ENCODE measurements at regions not wholly inside any gene's neighbourhood (a gene's known extent, or its start where the extent isn't known, plus 50 kb on each side); places are given as distances from the start of the nearest gene placed in this dataset.

DNA sequence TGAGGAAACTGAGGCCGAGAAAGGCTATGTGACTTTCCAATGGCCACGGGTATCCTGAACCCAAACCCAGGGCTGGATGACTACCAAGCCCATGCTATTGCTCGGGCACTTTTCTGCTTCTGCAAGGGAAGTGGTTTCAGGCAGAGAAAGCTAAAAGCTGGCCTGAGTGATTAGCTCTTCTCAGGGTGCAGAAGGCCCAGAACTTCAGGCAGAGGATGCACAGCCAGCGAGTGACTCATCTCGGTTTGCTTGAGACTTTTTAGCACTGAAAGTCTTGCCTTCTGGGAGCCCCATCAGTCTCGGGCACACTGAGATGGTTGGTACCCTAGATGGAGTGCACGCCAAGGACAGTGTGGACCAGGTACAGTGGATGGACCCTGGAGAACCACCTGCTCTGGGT, 129.5 kb upstream of the SDK2 start:
- no peaks in the 10 kb centered on the region for H3K36me3 ChIP-seq (ENCODE audit: insufficient read depth, low read length)
- H3K9me3 ChIP-seq (ENCODE audit: low read depth, low read length): no peaks in the 10 kb centered on the region
- H3K27ac ChIP-seq: no peak overlapping the region
- no peak overlapping the region for H3K9ac ChIP-seq (ENCODE audit: insufficient read length)
- no peak overlapping the region for H3K4me3 ChIP-seq
- no peak for DNase-seq (ENCODE audit: low read depth, low spot score)
- TF ChIP-seq POLR2AphosphoS5 (IDR thresholded peaks at IDR 0.05; ENCODE audit: borderline replicate concordance, low read depth, low read length) (no peak), EZH2 (IDR thresholded peaks at IDR 0.05) (no peak), FOXP2 (optimal IDR thresholded peaks at IDR 0.05; ENCODE audit: control extremely low read depth, extremely low read length, insufficient read depth) (no peak)

DNA sequence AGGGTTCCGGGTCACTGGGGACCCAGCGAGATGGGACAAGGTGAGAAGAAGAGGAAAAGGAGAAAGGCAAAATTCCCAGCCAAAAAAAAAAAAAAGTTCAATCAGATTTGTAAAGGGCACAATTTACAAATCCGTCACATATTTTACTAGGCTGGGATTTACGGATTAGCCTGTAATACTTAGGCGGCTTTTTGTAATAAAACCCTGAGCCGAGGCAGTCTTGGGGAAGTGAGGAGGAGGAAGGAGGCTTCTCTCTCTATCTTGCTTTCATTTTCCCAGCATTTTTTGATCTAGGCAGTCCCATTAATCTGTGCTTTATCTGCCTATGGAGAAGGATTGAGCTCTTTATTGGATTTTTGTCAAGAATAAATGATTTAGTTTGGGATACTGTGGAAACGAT, 130.6 kb upstream of the SDK2 start:
- DNase-seq (ENCODE audit: low read depth, low spot score): no peak
- no peak overlapping the region for H3K27ac ChIP-seq
- TF ChIP-seq POLR2AphosphoS5 (IDR thresholded peaks at IDR 0.05; ENCODE audit: borderline replicate concordance, low read depth, low read length) (no peak), EZH2 (IDR thresholded peaks at IDR 0.05) (no peak), FOXP2 (optimal IDR thresholded peaks at IDR 0.05; ENCODE audit: control extremely low read depth, extremely low read length, insufficient read depth) (no peak)

DNA sequence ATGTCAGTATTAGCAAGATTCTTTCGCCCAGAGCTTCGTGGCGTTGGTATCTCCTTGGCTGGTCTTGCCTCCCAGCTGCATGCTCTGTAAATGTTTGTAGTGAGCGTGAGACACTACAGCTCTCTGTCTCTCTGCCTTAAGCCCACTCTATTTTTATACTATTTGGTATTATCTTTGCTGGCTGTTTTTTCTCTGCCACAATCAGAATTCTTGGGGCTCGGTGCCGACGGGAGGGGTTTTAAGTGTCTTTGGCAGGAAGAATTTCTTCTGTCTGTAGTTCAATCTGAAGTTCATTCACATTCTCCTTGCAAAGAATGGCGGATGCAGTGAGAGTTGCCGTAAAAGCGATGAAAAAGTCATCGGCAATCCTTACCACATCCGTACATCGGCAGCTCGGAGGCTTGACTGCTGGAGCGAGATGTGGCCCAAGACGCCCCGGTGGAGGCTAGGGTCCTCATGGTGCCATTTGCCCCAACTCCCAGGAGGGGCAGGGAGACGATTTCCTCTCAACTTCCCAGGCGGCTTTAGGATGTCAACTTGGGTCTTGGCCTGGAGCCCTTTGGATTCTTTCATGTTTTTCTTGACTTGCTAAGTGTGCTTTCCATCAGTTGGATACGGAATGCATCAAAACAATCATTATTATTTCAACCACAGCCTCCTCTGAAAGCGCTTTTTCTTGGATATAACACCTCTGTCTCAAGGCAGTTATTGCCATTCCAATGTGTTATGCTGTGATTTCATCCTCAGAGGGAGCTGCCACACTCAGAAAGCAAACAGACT, 132.3 kb upstream of the SDK2 start:
- Histone ChIP-seq H3K9ac (ENCODE audit: insufficient read length) (no peak overlapping the region), H3K36me3 (ENCODE audit: insufficient read depth, low read length) (no peaks in the 10 kb centered on the region), H3K9me3 (ENCODE audit: low read depth, low read length) (no peaks in the 10 kb centered on the region), H3K27ac (no peak overlapping the region), H3K4me3 (no peak overlapping the region)
- no peak for TF ChIP-seq EZH2 (IDR thresholded peaks at IDR 0.05)
- TF ChIP-seq POLR2AphosphoS5 (IDR thresholded peaks at IDR 0.05; ENCODE audit: borderline replicate concordance, low read depth, low read length): no peak
- DNase-seq (ENCODE audit: low read depth, low spot score): no peak

More for the DNA sequence above, 130.6 kb upstream of the SDK2 start:
- H3K4me3 ChIP-seq: no peak overlapping the region
- H3K9me3 ChIP-seq (ENCODE audit: low read depth, low read length): no peaks in the 10 kb centered on the region
- H3K36me3 ChIP-seq (ENCODE audit: insufficient read depth, low read length): no peaks in the 10 kb centered on the region
- H3K9ac ChIP-seq (ENCODE audit: insufficient read length): no peak overlapping the region

DNA sequence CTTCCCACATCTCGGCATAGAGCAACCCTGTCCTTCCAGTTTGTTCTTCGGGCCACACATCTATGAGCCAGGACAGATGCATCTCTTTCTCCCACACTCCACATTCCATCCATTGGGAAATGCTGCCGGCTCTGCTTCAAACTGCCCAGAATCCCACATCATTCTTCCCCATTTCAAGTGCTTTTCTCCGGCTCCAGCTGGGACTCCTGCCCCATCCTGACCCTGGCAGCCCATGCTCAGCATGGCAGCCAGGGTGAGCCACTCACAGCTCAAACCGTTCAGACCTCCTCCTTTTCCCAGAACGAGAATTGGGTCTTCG, 132.8 kb upstream of the SDK2 start:
- Histone ChIP-seq H3K36me3 (ENCODE audit: insufficient read depth, low read length) (no peaks in the 10 kb centered on the region), H3K27ac (no peak overlapping the region), H3K4me3 (no peak overlapping the region), H3K9ac (ENCODE audit: insufficient read length) (no peak overlapping the region), H3K9me3 (ENCODE audit: low read depth, low read length) (no peaks in the 10 kb centered on the region)
- DNase-seq (ENCODE audit: low read depth, low spot score): no peak
- TF ChIP-seq FOXP2 (optimal IDR thresholded peaks at IDR 0.05; ENCODE audit: control extremely low read depth, extremely low read length, insufficient read depth) (no peak), EZH2 (IDR thresholded peaks at IDR 0.05) (no peak), POLR2AphosphoS5 (IDR thresholded peaks at IDR 0.05; ENCODE audit: borderline replicate concordance, low read depth, low read length) (no peak)

DNA sequence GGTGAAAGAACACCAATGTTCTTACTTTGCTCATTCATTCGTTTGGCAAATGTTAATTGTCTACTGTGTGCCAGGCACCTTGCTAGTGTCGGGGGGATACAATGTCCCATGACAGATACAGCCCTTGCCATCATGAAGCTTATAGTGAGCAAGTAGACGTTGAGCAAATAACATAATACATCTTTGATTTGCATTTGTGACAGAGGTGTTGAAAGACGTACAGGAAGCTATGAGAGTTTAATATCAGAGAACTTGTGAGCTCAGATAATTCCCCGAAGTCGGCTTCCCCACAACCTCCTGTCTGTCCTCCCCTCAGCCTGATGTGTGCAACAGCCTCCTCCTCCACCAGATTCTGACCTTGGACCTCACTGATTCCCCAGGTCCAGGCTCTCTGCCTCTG, 138.0 kb upstream of the SDK2 start:
- no peaks in the 10 kb centered on the region for H3K36me3 ChIP-seq (ENCODE audit: insufficient read depth, low read length)
- no peak overlapping the region for H3K27ac ChIP-seq
- DNase-seq (ENCODE audit: low read depth, low spot score): no peak
- no peaks in the 10 kb centered on the region for H3K9me3 ChIP-seq (ENCODE audit: low read depth, low read length)
- TF ChIP-seq POLR2AphosphoS5 (IDR thresholded peaks at IDR 0.05; ENCODE audit: borderline replicate concordance, low read depth, low read length) (no peak), EZH2 (IDR thresholded peaks at IDR 0.05) (no peak), FOXP2 (optimal IDR thresholded peaks at IDR 0.05; ENCODE audit: control extremely low read depth, extremely low read length, insufficient read depth) (no peak)
- H3K9ac ChIP-seq (ENCODE audit: insufficient read length): no peak overlapping the region
- H3K4me3 ChIP-seq: no peak overlapping the region

DNA sequence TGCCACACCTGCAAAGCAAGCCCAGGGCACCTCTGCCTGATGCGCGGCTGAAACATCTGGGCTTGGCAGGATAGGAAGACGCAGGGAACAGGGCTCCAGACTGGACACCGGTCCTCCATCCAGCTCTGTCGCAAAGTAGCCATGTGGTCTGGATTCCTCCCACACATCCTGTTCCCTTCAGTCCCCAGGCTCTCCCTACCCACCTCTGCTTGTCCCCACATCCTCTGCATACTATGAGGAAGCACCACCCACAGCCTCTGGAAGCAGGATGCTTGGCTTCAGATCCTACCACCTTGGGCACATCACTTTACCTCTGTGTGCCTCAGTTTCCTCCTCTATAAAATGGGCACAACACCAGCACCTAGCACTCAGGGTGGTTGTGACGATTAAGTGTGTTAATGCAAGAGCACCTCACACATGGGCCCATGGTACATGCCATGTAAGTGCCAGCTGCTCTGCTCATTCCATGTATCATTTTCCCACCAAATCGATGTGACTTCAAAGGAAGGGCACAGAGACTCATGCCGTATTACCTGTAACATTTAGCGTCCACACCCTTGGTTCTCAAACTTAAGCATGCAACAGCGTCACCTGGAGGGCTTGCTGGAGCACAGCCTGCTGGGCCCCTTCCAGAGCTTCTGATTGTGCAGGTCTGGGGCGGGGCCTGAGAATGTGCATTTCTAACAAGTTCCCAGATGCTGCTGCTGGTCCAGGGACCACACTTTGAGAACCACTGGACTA, 138.6 kb upstream of the SDK2 start:
- Histone ChIP-seq H3K9me3 (ENCODE audit: low read depth, low read length) (no peaks in the 10 kb centered on the region), H3K4me3 (no peak overlapping the region), H3K36me3 (ENCODE audit: insufficient read depth, low read length) (no peaks in the 10 kb centered on the region), H3K9ac (ENCODE audit: insufficient read length) (no peak overlapping the region), H3K27ac (no peak overlapping the region)
- DNase-seq (ENCODE audit: low read depth, low spot score): no peak
- TF ChIP-seq POLR2AphosphoS5 (IDR thresholded peaks at IDR 0.05; ENCODE audit: borderline replicate concordance, low read depth, low read length): no peak
- no peak for TF ChIP-seq EZH2 (IDR thresholded peaks at IDR 0.05)

DNA sequence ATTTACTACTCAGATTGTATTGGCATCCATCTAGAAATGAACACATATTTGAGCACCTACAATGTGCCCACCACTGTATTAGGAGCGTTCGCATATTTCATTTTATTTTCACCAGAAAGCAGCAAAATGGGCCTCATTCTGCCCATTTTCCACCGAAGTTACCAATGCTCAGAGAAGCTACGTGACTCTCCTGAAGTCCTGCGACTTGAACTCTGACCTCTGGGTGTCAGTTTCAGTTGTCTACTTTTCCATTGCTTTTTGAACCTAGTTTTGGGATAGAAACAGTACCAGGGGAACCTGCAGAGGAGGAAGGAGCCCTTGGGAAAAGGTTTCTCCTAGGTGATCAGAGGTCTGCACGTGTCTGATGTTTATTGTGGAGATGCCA, 139.1 kb upstream of the SDK2 start:
- Histone ChIP-seq H3K36me3 (ENCODE audit: insufficient read depth, low read length) (no peaks in the 10 kb centered on the region), H3K4me3 (no peak overlapping the region), H3K27ac (no peak overlapping the region), H3K9ac (ENCODE audit: insufficient read length) (no peak overlapping the region), H3K9me3 (ENCODE audit: low read depth, low read length) (no peaks in the 10 kb centered on the region)
- TF ChIP-seq POLR2AphosphoS5 (IDR thresholded peaks at IDR 0.05; ENCODE audit: borderline replicate concordance, low read depth, low read length): no peak
- TF ChIP-seq FOXP2 (optimal IDR thresholded peaks at IDR 0.05; ENCODE audit: control extremely low read depth, extremely low read length, insufficient read depth): no peak
- TF ChIP-seq EZH2 (IDR thresholded peaks at IDR 0.05): no peak
- no peak for DNase-seq (ENCODE audit: low read depth, low spot score)

DNA sequence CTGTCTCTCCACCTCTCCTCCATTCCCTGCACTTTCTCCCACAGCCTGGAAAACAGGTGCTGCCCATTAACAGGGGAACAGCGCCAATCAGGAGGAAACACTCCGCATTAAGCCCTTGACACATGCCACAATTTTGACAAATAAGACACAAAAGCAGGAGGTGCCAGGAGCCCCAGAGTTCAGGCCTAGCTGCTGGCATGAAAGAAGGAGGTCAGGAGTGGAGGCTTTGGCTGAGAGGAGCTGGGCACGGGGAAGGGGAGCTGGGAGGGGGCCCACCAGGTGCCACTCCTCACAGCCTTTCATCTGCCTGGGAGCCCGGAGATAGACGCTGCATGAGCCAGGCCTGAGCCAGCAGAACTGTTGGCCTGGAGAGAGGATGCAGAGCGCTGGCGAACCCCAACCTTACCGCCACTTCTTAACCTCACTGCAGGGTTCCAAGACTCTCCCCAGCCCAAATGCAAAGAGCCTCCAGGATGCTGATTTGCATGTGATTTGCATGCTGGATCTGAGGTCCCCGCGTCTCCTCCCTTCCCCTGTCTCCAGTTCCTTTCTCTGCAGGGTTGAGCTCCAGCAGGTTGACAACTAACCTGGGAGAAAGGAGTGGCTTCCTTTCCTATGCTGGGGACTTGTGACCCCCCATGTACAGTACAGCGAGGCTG, 139.8 kb upstream of the SDK2 start:
- no peak for TF ChIP-seq FOXP2 (optimal IDR thresholded peaks at IDR 0.05; ENCODE audit: control extremely low read depth, extremely low read length, insufficient read depth)
- no peak for TF ChIP-seq EZH2 (IDR thresholded peaks at IDR 0.05)
- no peak for TF ChIP-seq POLR2AphosphoS5 (IDR thresholded peaks at IDR 0.05; ENCODE audit: borderline replicate concordance, low read depth, low read length)
- Histone ChIP-seq H3K36me3 (ENCODE audit: insufficient read depth, low read length) (no peaks in the 10 kb centered on the region), H3K27ac (no peak overlapping the region), H3K4me3 (no peak overlapping the region), H3K9me3 (ENCODE audit: low read depth, low read length) (no peaks in the 10 kb centered on the region), H3K9ac (ENCODE audit: insufficient read length) (no peak overlapping the region)
- DNase-seq (ENCODE audit: low read depth, low spot score): no peak

All from SK-N-MC (cell line).